Femur (tissue), 1 donor: ENCODE measurements at regions not wholly inside any gene's neighbourhood (a gene's known extent, or its start where the extent isn't known, plus 50 kb on each side); places are given as distances from the start of the nearest gene placed in this dataset.

Experiments
- DNase-seq: peaks from one replicate; pipeline ENCODE4 v3.0.0-alpha.2; 2017

- DNase-seq = no peak
Measured at GRCh38 chr12:18207266-18207665, 54.1 kb upstream of the PIK3C2G start.

- DNase-seq = no peak
Measured at GRCh38 chr12:18206198-18206597, 55.1 kb upstream of the PIK3C2G start.

GRCh38 chr12:18204053-18204452 is 57.3 kb upstream of the PIK3C2G start:
- no peak for DNase-seq

- no peak for DNase-seq
Measured at GRCh38 chr12:18192119-18192518, 69.2 kb upstream of the PIK3C2G start.

- DNase-seq = no peak
Measured at GRCh38 chr12:18183141-18183540, 78.2 kb upstream of the PIK3C2G start.

GRCh38 chr12:18171571-18171970 is 81.6 kb upstream of the RERGL start:
- no peak for DNase-seq

- no peak for DNase-seq
Measured at GRCh38 chr12:18168016-18168415, 78.0 kb upstream of the RERGL start.

GRCh38 chr12:18165889-18166288 is 75.9 kb upstream of the RERGL start:
- no peak for DNase-seq

- DNase-seq = no peak
Measured at GRCh38 chr12:18165422-18165871, 75.5 kb upstream of the RERGL start.

GRCh38 chr12:18160901-18161300 is 70.9 kb upstream of the RERGL start:
- no peak for DNase-seq

GRCh38 chr12:18158774-18159557 is 69.0 kb upstream of the RERGL start:
- no peak for DNase-seq

GRCh38 chr12:18153826-18154225 is 63.8 kb upstream of the RERGL start:
- DNase-seq = no peak

- no peak for DNase-seq
Measured at GRCh38 chr12:18151036-18151435, 61.0 kb upstream of the RERGL start.

- no peak for DNase-seq
Measured at GRCh38 chr12:18148961-18149360, 59.0 kb upstream of the RERGL start.

- no peak for DNase-seq
Measured at GRCh38 chr12:18146363-18146762, 56.4 kb upstream of the RERGL start.

- DNase-seq = no peak
Measured at GRCh38 chr12:18145924-18146323, 55.9 kb upstream of the RERGL start.

- peak; percentile 13 for DNase-seq
Measured at GRCh38 chr12:18141048-18141982, 51.3 kb upstream of the RERGL start.

GRCh38 chr12:18139989-18140596 is 50.1 kb upstream of the RERGL start:
- DNase-seq = no peak
